AG04450 (cell line): ENCODE measurements at regions not wholly inside any gene's neighbourhood (a gene's known extent, or its start where the extent isn't known, plus 50 kb on each side); places are given as distances from the start of the nearest gene placed in this dataset.

Experiments
- CTCF ChIA-PET: fragments of 300-600, 350-600 bp; formaldehyde crosslinking; extraction: SDS; loops from one replicate; lab custom pipeline; 2022; ENCODE audit warnings: antibody characterized with exemption, inconsistent platforms; lab: Charles Lee
- POLR2A ChIA-PET: fragments of 350-600 bp; formaldehyde crosslinking; extraction: SDS; loops from one replicate; lab custom pipeline; 2021; ENCODE audit warnings: antibody characterized with exemption, inconsistent platforms; lab: Yijun Ruan, JAX
- DNase-seq: peaks from one replicate; pipeline ENCODE4 v3.0.0-alpha.2; 2011; ENCODE audit warnings: low read depth, low spot score
- H3K27ac ChIP-seq: one replicate; pipeline ENCODE4 v1.5.1; 2012; ENCODE audit warnings: low read depth, low read length, control low read depth
- H3K27me3 ChIP-seq: one replicate; pipeline ENCODE4 v1.6.0; 2012; ENCODE audit warnings: low read length; ENCODE audit not compliant: control insufficient read depth, insufficient read depth
- H3K4me3 ChIP-seq: 2 replicates; pipeline ENCODE4 v1.5.1; 2011; ENCODE audit warnings: mild to moderate bottlenecking, low read depth, low read length, control low read depth
- H3K9me3 ChIP-seq: 2 replicates; pipeline ENCODE4 v1.5.1; 2012; ENCODE audit warnings: low read length; ENCODE audit not compliant: control insufficient read depth, insufficient read depth
- TF ChIP-seq, protein P1 (sequence below): IDR thresholded peaks from 2 replicates; pipeline ENCODE4 v1.5.1; 2011; ENCODE audit warnings: low read depth, low read length, control low read depth, inconsistent platforms

DNA sequence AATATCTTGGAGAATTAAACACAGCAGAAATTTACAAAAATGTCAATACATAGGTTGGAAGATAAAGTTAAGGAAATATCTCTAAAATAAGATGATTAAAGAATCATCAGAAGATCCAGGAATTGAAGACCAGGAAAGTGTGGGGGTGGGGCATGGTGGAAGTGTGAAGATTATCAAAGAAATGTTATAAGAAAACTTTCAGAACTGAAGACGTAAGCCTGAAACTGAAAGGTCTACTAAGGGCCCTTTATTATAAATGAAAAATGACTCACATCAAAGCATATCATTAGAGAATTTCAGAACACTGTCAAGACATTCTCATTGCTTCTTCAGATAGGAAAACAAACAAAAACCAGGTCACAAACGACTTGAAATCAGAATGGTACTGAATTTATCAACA is 92.4 kb upstream of the DPT start:
- H3K27me3 ChIP-seq, result no peaks in the 10 kb centered on the region
- TF ChIP-seq, protein P1, sequence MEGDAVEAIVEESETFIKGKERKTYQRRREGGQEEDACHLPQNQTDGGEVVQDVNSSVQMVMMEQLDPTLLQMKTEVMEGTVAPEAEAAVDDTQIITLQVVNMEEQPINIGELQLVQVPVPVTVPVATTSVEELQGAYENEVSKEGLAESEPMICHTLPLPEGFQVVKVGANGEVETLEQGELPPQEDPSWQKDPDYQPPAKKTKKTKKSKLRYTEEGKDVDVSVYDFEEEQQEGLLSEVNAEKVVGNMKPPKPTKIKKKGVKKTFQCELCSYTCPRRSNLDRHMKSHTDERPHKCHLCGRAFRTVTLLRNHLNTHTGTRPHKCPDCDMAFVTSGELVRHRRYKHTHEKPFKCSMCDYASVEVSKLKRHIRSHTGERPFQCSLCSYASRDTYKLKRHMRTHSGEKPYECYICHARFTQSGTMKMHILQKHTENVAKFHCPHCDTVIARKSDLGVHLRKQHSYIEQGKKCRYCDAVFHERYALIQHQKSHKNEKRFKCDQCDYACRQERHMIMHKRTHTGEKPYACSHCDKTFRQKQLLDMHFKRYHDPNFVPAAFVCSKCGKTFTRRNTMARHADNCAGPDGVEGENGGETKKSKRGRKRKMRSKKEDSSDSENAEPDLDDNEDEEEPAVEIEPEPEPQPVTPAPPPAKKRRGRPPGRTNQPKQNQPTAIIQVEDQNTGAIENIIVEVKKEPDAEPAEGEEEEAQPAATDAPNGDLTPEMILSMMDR, result no peak
- no peak overlapping the region for H3K27ac ChIP-seq
- POLR2A ChIA-PET, result no interaction called here
- CTCF ChIA-PET, result no interaction called here
- H3K4me3 ChIP-seq, result no peak overlapping the region
- no peak for DNase-seq
- H3K9me3 ChIP-seq, result no peaks in the 10 kb centered on the region

DNA sequence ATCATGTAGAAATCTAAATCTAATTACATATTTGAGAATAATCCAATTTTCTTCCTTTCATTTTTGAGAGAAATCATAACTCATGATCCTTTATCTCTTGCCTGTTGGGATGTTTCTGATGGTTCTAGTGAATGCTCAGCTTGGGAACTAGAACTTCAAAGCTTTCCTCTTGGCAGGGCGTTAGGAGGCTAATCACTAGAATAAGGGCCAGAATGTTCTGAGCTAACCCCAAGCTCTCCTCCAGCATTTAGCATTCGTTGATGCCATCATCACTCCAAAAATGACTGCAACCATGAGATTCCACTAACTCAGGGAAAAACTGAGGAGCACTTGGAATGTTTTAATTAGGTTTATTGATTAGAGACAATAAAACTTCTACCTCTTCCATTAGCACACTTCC is 93.9 kb upstream of the DPT start:
- CTCF ChIA-PET, result no interaction called here
- H3K9me3 ChIP-seq, result no peaks in the 10 kb centered on the region
- TF ChIP-seq, protein P1, result no peak
- no peak overlapping the region for H3K27ac ChIP-seq
- H3K27me3 ChIP-seq, result no peaks in the 10 kb centered on the region
- H3K4me3 ChIP-seq, result no peak overlapping the region
- POLR2A ChIA-PET, result no interaction called here
- DNase-seq, result no peak

DNA sequence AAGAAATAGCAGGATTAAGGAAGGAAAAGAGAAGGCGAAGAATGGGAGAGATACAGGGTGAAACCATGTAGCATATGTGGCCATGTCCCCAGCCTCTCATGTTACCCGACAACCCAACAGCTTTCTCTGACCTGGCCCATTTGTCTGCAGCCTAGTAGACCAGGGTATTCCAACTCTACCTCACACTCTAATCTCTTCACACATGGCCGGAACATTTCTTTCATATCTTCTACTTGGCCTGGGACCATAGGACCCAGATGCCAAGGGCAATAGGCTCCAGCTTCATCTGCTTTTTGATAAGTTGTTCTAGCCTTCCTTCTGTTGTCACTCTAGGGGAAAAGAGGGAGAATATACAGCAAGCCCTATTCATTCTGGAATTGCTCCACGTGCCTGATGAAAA is 95.0 kb upstream of the DPT start:
- TF ChIP-seq, protein P1, result no peak
- H3K4me3 ChIP-seq, result no peak overlapping the region
- no peaks in the 10 kb centered on the region for H3K27me3 ChIP-seq
- ChIA-PET CTCF (no interaction called here), POLR2A (no interaction called here)
- no peak for DNase-seq
- no peak overlapping the region for H3K27ac ChIP-seq
- no peaks in the 10 kb centered on the region for H3K9me3 ChIP-seq

DNA sequence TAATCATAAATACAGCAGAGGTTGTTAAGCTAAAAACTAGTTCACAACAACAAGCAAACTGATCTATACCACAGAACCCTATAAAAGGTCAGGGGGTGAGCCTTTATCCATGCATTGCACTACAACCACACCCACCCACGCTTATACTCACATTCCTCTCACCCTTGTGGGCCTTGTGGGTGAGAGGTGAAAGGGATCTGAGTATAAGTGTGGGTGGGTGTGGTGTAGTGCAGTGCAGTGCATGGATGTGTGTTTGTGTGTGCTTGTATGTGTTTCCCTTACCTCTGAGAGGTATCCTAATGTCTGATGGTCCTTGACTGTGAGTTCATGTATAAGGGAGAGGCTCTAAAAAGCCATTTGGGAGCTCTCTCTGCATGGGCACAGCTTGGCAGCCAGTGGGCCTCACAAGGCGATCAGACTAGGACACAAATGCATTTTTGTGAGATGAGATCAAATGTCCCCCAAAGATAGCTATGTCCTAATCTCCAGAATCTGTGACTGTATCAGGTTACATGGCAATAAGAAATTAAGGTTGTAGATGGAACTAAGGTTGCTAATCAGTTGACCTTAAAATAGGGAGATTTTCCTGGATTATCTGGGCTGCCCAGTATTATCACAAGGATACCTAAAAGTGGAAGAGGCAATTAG is 95.5 kb upstream of the DPT start:
- DNase-seq, result no peak
- no peak overlapping the region for H3K27ac ChIP-seq
- ChIA-PET POLR2A (no interaction called here), CTCF (no interaction called here)
- H3K9me3 ChIP-seq, result no peaks in the 10 kb centered on the region
- H3K4me3 ChIP-seq, result no peak overlapping the region
- TF ChIP-seq, protein P1, result no peak
- H3K27me3 ChIP-seq, result no peaks in the 10 kb centered on the region

DNA sequence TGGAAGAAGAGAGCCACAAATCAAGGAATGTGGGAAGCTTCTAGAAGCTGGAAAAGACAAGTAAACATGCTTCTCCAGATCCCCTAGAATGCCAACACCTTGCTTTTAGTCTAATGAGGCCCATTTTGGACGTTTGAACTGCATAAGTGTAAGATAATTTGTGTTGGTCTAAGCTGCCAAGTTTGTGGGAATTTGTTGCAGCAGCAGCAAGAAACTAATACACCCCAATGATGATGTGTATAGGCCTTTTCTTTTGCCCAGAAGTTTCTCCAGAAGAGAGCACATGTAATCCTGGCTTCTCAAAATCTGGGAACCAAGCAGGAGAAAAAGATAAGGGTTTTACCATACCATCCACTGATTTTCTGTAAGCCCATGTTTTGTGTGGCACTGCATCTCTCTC is 96.1 kb upstream of the DPT start:
- TF ChIP-seq, protein P1, result no peak
- DNase-seq, result no peak
- ChIA-PET POLR2A (no interaction called here), CTCF (no interaction called here)
- Histone ChIP-seq H3K4me3 (no peak overlapping the region), H3K27ac (no peak overlapping the region), H3K27me3 (no peaks in the 10 kb centered on the region), H3K9me3 (no peaks in the 10 kb centered on the region)
